Liver (tissue), 8 donors: ENCODE measurements at regions not wholly inside any gene's neighbourhood (a gene's known extent, or its start where the extent isn't known, plus 50 kb on each side); places are given as distances from the start of the nearest gene placed in this dataset.

Experiments
- DNase-seq: peaks from one replicate; pipeline ENCODE4 v3.0.0-alpha.2; 2017; ENCODE audit warnings: low spot score
- H3K27ac ChIP-seq, 2 donors: one replicate each; pipeline ENCODE4 v1.7.0; 2013; ENCODE audit warnings: inconsistent platforms in 2 of 2, low read length in 2 of 2, control low read depth in 1 of 2, low read depth in 1 of 2, mild to moderate bottlenecking in 1 of 2
- H3K27me3 ChIP-seq, 4 donors: one replicate each; pipeline versions ENCODE4 v1.6.1 to v1.7.0; 2013; ENCODE audit warnings: low read length in 3 of 4, inconsistent platforms in 1 of 4, mild to moderate bottlenecking in 1 of 4, moderate library complexity in 1 of 4; ENCODE audit not compliant: control insufficient read depth in 4 of 4, insufficient read depth in 4 of 4
- H3K36me3 ChIP-seq, 4 donors: one replicate each; pipeline versions ENCODE4 v1.6.1 to v1.7.0; 2013; ENCODE audit warnings: low read length in 3 of 4, mild to moderate bottlenecking in 3 of 4, low read depth in 1 of 4, moderate library complexity in 1 of 4; ENCODE audit not compliant: control insufficient read depth in 4 of 4, insufficient read depth in 3 of 4
- H3K4me1 ChIP-seq, 4 donors: one replicate each; pipeline versions ENCODE4 v1.6.1 to v1.7.0; 2013; ENCODE audit warnings: low read length in 3 of 4, mild to moderate bottlenecking in 3 of 4, moderate library complexity in 1 of 4; ENCODE audit not compliant: control insufficient read depth in 4 of 4, insufficient read depth in 4 of 4
- H3K4me3 ChIP-seq, 3 donors: one replicate each; pipeline versions ENCODE4 v1.6.1 to v1.7.0; 2013; ENCODE audit warnings: low read length in 3 of 3, control low read depth in 1 of 3, low read depth in 1 of 3, mild to moderate bottlenecking in 1 of 3
- H3K9ac ChIP-seq, 2 donors: one replicate each; pipeline ENCODE4 v1.7.0; 2013; ENCODE audit warnings: low read length in 2 of 2, mild to moderate bottlenecking in 2 of 2, moderate library complexity in 2 of 2, control low read depth in 1 of 2, low read depth in 1 of 2
- H3K9me3 ChIP-seq, 4 donors: one replicate each; pipeline versions ENCODE4 v1.6.1 to v1.7.0; 2013; ENCODE audit warnings: low read length in 3 of 4; ENCODE audit not compliant: control insufficient read depth in 4 of 4
- EGR1 ChIP-seq, 2 donors: IDR thresholded peaks; 2 replicates each; pipeline ENCODE4 v1.6.1; 2016 to 2018; ENCODE audit warnings: antibody characterized with exemption in 2 of 2, low read depth in 2 of 2
- FOXA1 ChIP-seq: IDR thresholded peaks from 2 replicates; pipeline ENCODE4 v1.6.1; 2016; ENCODE audit warnings: antibody characterized with exemption
- FOXA2 ChIP-seq: IDR thresholded peaks from 2 replicates; pipeline ENCODE4 v1.6.1; 2016; ENCODE audit warnings: antibody characterized with exemption
- GABPA ChIP-seq, 2 donors: IDR thresholded peaks in 1 of 2; conservative IDR thresholded peaks in 1 of 2; 2 replicates each; pipeline ENCODE4 v1.6.1; 2016; ENCODE audit warnings: antibody characterized with exemption in 2 of 2, mild to moderate bottlenecking in 1 of 2, moderate library complexity in 1 of 2
- HNF4A ChIP-seq, 2 donors: conservative IDR thresholded peaks; 2 replicates each; pipeline ENCODE4 v1.6.1; 2016; ENCODE audit warnings: antibody characterized with exemption in 2 of 2, mild to moderate bottlenecking in 2 of 2
- HNF4G ChIP-seq: IDR thresholded peaks from 2 replicates; pipeline ENCODE4 v1.6.1; 2016; ENCODE audit warnings: antibody characterized with exemption
- JUND ChIP-seq, 2 donors: IDR thresholded peaks; 2 replicates each; pipeline ENCODE4 v1.6.1; 2016; ENCODE audit warnings: antibody characterized with exemption in 2 of 2
- NR2F2 ChIP-seq: IDR thresholded peaks from 2 replicates; pipeline ENCODE4 v1.6.1; 2016; ENCODE audit warnings: antibody characterized with exemption
- RAD21 ChIP-seq, 2 donors: IDR thresholded peaks; 2 replicates each; pipeline ENCODE4 v1.6.1; 2016; ENCODE audit warnings: antibody characterized with exemption in 2 of 2, mild to moderate bottlenecking in 2 of 2
- RXRA ChIP-seq, 2 donors: IDR thresholded peaks; 2 replicates each; pipeline ENCODE4 v1.6.1; 2017 to 2018; ENCODE audit warnings: antibody characterized with exemption in 2 of 2, mild to moderate bottlenecking in 1 of 2
- SP1 ChIP-seq: IDR thresholded peaks from 2 replicates; pipeline ENCODE4 v1.6.1; 2018; ENCODE audit warnings: antibody characterized with exemption, mild to moderate bottlenecking
- TAF1 ChIP-seq: conservative IDR thresholded peaks from 2 replicates; pipeline ENCODE4 v1.6.1; 2016; ENCODE audit warnings: antibody characterized with exemption, mild to moderate bottlenecking
- YY1 ChIP-seq: IDR thresholded peaks from 2 replicates; pipeline ENCODE4 v1.6.1; 2016; ENCODE audit warnings: antibody characterized with exemption, mild to moderate bottlenecking
- WGBS: extraction: QIAGEN DNeasy Blood & Tissue Kit; methylation state at CpG from one replicate; pipeline ENCODE4 v1.1.7; 2013; 5-methylcytosine and 5-hydroxymethylcytosine counted together
- TF ChIP-seq, protein P1 (sequence below): IDR thresholded peaks from 2 replicates; pipeline ENCODE4 v1.6.1; 2016; ENCODE audit warnings: antibody characterized with exemption
- TF ChIP-seq, protein P2 (sequence below): IDR thresholded peaks from 2 replicates; pipeline ENCODE4 v1.6.1; 2016; ENCODE audit warnings: antibody characterized with exemption
- TF ChIP-seq, protein P3 (sequence below): IDR thresholded peaks from 2 replicates; pipeline ENCODE4 v1.6.1; 2016; ENCODE audit warnings: antibody characterized with exemption
- TF ChIP-seq, protein P4 (sequence below): fragments of 150-350 bp; IDR thresholded peaks from 2 replicates; pipeline ENCODE4 v1.5.1; 2017; ENCODE audit warnings: improper control_type of control experiment, low read depth, low read length; ENCODE audit not compliant: missing input control
- TF ChIP-seq, protein P5 (sequence below): IDR thresholded peaks from 2 replicates; pipeline ENCODE4 v1.6.1; 2016; ENCODE audit warnings: antibody characterized with exemption, mild to moderate bottlenecking
- donor health status: healthy.
- donor health status: healthy.
- donor health status: healthy.
- donor health status: healthy.
- donor health status: healthy.

DNA sequence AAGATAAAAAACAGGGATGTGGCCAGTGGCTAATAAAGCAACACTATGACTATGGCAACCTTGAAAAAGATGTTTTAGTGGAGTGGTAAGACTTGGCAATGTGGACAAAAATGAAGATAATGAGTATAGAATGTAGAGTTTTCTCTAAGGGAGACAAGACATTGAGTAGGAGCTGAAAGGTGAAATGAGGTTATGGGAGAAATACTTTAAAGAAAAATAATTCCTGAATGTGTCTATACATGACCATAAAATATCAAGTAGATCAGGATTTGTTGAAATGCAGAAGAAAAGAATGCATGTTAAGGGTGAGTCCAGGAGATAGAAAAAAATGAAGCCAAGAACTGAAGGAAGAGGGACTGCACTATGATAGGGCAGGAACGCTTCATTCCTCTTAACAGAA lies 101.6 kb upstream of the CARD18 start:
- Histone ChIP-seq H3K4me1 (peaks cover 0 to 2% (median 0%) of the 10 kb centered on the region in 4 donors), H3K9ac (no peak overlapping the region), H3K9me3 (no peaks in the 10 kb centered on the region), H3K27me3 (no peaks in the 10 kb centered on the region), H3K27ac (no peak overlapping the region), H3K4me3 (no peak overlapping the region), H3K36me3 (no peaks in the 10 kb centered on the region)
- no peak for TF ChIP-seq JUND (IDR thresholded peaks at IDR 0.05)
- TF ChIP-seq, protein P1, sequence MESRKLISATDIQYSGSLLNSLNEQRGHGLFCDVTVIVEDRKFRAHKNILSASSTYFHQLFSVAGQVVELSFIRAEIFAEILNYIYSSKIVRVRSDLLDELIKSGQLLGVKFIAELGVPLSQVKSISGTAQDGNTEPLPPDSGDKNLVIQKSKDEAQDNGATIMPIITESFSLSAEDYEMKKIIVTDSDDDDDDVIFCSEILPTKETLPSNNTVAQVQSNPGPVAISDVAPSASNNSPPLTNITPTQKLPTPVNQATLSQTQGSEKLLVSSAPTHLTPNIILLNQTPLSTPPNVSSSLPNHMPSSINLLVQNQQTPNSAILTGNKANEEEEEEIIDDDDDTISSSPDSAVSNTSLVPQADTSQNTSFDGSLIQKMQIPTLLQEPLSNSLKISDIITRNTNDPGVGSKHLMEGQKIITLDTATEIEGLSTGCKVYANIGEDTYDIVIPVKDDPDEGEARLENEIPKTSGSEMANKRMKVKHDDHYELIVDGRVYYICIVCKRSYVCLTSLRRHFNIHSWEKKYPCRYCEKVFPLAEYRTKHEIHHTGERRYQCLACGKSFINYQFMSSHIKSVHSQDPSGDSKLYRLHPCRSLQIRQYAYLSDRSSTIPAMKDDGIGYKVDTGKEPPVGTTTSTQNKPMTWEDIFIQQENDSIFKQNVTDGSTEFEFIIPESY: no peak
- no peak for TF ChIP-seq FOXA2
- TF ChIP-seq, protein P2, sequence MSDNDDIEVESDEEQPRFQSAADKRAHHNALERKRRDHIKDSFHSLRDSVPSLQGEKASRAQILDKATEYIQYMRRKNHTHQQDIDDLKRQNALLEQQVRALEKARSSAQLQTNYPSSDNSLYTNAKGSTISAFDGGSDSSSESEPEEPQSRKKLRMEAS: no peak
- no peak for TF ChIP-seq SP1
- TF ChIP-seq, protein P3, sequence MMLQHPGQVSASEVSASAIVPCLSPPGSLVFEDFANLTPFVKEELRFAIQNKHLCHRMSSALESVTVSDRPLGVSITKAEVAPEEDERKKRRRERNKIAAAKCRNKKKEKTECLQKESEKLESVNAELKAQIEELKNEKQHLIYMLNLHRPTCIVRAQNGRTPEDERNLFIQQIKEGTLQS: no peak
- TF ChIP-seq, protein P4, sequence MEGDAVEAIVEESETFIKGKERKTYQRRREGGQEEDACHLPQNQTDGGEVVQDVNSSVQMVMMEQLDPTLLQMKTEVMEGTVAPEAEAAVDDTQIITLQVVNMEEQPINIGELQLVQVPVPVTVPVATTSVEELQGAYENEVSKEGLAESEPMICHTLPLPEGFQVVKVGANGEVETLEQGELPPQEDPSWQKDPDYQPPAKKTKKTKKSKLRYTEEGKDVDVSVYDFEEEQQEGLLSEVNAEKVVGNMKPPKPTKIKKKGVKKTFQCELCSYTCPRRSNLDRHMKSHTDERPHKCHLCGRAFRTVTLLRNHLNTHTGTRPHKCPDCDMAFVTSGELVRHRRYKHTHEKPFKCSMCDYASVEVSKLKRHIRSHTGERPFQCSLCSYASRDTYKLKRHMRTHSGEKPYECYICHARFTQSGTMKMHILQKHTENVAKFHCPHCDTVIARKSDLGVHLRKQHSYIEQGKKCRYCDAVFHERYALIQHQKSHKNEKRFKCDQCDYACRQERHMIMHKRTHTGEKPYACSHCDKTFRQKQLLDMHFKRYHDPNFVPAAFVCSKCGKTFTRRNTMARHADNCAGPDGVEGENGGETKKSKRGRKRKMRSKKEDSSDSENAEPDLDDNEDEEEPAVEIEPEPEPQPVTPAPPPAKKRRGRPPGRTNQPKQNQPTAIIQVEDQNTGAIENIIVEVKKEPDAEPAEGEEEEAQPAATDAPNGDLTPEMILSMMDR: no peak
- TF ChIP-seq HNF4G: no peak
- TF ChIP-seq TAF1: no peak
- no peak for TF ChIP-seq EGR1 (IDR thresholded peaks at IDR 0.05; ENCODE audit: low read depth in 2 of 2)
- no peak for TF ChIP-seq GABPA (IDR thresholded peaks at IDR 0.05 in 1 of 2, conservative IDR thresholded peaks at IDR 0.05 in 1 of 2)
- no peak for TF ChIP-seq YY1
- no peak for TF ChIP-seq RAD21 (IDR thresholded peaks at IDR 0.05)
- no peak for TF ChIP-seq RXRA (IDR thresholded peaks at IDR 0.05)
- TF ChIP-seq FOXA1: no peak
- TF ChIP-seq NR2F2: no peak
- 66% methylated on average over 1 of the region's 1 CpG for WGBS
- no peak for DNase-seq

DNA sequence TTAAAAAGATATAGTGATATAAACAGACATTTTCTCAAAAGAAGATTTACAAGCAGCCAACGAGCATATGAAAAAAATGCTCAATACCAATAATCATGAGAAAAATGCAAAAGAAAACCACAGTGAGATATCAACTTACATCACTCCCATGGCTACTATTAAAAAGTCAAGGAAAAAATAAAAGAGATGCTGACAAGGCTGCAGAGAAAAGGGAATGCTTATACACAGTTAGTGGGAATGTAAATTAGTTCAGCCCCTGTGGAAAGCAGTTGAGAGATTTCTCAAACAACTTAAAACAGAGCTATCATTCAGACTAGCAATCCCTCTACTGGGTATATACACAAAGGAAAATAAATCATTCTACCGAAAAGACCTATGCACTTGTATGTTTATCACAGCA lies 97.1 kb upstream of the CARD18 start:
- TF ChIP-seq, protein P4: no peak
- TF ChIP-seq, protein P3: no peak
- TF ChIP-seq HNF4G: no peak
- TF ChIP-seq HNF4A (conservative IDR thresholded peaks at IDR 0.05): no peak
- TF ChIP-seq, protein P5, sequence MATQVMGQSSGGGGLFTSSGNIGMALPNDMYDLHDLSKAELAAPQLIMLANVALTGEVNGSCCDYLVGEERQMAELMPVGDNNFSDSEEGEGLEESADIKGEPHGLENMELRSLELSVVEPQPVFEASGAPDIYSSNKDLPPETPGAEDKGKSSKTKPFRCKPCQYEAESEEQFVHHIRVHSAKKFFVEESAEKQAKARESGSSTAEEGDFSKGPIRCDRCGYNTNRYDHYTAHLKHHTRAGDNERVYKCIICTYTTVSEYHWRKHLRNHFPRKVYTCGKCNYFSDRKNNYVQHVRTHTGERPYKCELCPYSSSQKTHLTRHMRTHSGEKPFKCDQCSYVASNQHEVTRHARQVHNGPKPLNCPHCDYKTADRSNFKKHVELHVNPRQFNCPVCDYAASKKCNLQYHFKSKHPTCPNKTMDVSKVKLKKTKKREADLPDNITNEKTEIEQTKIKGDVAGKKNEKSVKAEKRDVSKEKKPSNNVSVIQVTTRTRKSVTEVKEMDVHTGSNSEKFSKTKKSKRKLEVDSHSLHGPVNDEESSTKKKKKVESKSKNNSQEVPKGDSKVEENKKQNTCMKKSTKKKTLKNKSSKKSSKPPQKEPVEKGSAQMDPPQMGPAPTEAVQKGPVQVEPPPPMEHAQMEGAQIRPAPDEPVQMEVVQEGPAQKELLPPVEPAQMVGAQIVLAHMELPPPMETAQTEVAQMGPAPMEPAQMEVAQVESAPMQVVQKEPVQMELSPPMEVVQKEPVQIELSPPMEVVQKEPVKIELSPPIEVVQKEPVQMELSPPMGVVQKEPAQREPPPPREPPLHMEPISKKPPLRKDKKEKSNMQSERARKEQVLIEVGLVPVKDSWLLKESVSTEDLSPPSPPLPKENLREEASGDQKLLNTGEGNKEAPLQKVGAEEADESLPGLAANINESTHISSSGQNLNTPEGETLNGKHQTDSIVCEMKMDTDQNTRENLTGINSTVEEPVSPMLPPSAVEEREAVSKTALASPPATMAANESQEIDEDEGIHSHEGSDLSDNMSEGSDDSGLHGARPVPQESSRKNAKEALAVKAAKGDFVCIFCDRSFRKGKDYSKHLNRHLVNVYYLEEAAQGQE: no peak
- DNase-seq: no peak
- Histone ChIP-seq H3K36me3 (no peaks in the 10 kb centered on the region), H3K9ac (no peak overlapping the region), H3K4me3 (no peak overlapping the region), H3K4me1 (peaks cover 0 to 2% (median 0%) of the 10 kb centered on the region in 4 donors), H3K27me3 (no peaks in the 10 kb centered on the region), H3K27ac (no peak overlapping the region), H3K9me3 (no peaks in the 10 kb centered on the region)
- WGBS: 64% methylated on average over 2 of the region's 2 CpGs
